DMS53 (cell line): ENCODE measurements at regions not wholly inside any gene's neighbourhood (a gene's known extent, or its start where the extent isn't known, plus 50 kb on each side); places are given as distances from the start of the nearest gene placed in this dataset.
A peak's percentile ranks its signal among the peaks of the same experiment; 100 is the strongest.

ENCODE experiments used
- DNase-seq: peaks from one replicate; lab custom pipeline; 2025; lab: John Stamatoyannopoulos, UW

GRCh38 chr6:19465256-19465655 lies 371.9 kb upstream of the ID4 start:
- peak; percentile 68 for DNase-seq

GRCh38 chr6:19465760-19466159 lies 371.4 kb upstream of the ID4 start:
- DNase-seq: no peak

- DNase-seq: no peak
Measured at GRCh38 chr6:19470333-19470732, 366.8 kb upstream of the ID4 start.

GRCh38 chr6:19472153-19472552 lies 365.0 kb upstream of the ID4 start:
- DNase-seq: no peak

- peak; percentile 66 for DNase-seq
Measured at GRCh38 chr6:19472850-19473249, 364.3 kb upstream of the ID4 start.

GRCh38 chr6:19477563-19477962 lies 359.6 kb upstream of the ID4 start:
- DNase-seq: no peak

GRCh38 chr6:19478273-19478672 lies 358.9 kb upstream of the ID4 start:
- DNase-seq: no peak

GRCh38 chr6:19478992-19479391 lies 358.2 kb upstream of the ID4 start:
- no peak for DNase-seq

GRCh38 chr6:19479551-19479950 lies 357.6 kb upstream of the ID4 start:
- DNase-seq: no peak

DNA sequence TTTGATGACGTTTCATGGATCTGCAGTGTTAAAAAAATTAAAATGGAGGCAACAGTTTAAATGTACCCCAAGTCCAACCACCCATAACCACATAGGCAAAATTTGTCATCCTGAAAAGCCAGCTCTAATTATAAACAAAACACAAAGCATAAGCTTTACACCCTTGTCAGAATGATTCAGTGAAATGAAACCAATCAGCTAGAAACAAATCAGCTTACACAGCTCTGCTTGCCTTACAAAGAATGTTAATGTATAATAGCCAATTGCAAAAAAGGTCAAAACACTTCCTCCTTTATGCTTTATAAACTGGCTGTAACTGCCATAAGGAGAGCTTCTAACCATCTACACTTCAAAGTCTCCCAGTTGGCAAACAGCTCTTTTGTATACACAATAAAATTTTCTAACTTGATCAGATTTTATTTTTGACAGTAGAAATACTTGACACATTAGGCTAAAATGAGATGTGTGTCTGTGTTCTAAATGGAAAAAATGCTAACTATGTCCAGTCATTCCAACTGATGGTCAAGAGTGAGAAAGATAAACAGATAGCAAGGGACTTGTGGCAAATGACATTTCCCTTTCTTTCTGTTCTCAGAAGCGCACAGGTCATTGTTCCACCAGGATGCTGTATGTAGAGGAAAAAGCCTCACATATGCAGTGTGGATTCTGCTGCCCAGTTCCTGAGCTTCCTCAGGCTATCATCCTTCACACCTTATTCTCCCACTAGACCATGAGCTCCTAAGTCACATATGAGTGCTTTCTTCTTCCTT lies 344.3 kb upstream of the ID4 start:
- peak; percentile 47 for DNase-seq

DNA sequence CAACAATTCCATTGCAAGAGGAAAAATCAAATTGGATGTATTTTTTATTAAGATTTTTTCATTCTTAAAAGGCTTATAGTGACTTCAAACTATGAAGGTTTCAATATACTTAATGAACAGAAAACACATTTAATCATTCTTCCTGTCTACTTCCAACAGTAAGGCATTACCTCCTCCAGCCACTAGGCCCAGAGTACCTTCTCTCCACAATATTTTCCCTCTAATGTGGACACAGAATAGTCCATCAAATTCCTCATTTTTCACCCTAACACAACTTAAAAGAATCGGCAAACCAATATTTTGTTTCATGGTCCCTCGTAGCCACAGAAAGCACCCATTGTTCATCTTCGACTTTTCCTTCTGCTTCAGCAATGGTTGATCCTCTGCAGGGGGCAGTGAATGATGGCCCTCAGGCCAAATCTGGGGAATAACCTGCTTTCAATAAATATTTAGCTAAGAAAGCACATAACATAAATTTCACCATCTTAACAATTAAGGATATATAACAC lies 335.4 kb upstream of the ID4 start:
- DNase-seq: peak; percentile 19

DNA sequence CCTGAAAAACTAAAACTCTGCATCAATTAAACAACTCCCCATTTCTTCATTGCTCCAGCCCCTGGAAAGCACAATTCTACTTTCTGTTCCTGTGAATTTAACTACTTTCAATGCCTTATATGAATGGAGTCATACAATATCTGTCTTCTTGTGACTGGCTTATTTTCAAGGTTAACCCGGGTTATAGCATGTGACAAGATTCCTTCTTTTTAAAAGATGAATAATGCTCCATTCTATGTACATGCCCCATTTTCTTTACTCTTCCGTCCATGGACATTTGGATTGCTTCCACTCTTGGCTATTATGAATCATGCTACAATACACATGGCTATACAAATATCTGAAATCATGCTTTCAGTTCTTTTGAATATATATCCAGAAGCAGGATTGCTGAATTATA lies 334.9 kb upstream of the ID4 start:
- peak; percentile 45 for DNase-seq

GRCh38 chr6:19515939-19516338 lies 321.2 kb upstream of the ID4 start:
- no peak for DNase-seq

DNA sequence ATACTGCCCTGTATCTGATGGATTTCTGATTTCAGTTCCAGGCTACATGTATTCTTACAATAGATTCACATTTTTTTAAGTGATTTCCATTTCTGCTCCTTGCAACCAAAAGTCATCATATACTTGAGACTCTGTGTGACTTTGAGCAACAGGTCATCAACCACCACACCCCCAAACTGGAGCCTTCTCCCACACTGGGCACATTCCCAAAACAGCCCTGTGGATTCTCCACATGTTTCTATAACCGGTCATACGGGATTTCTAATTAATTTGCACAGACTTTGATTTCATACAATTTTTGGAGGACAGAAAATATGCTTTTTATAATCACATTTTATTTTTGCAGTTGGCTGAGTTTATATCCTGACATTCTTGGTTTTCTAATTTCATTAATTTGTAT lies 317.2 kb upstream of the ID4 start:
- DNase-seq: no peak

DNA sequence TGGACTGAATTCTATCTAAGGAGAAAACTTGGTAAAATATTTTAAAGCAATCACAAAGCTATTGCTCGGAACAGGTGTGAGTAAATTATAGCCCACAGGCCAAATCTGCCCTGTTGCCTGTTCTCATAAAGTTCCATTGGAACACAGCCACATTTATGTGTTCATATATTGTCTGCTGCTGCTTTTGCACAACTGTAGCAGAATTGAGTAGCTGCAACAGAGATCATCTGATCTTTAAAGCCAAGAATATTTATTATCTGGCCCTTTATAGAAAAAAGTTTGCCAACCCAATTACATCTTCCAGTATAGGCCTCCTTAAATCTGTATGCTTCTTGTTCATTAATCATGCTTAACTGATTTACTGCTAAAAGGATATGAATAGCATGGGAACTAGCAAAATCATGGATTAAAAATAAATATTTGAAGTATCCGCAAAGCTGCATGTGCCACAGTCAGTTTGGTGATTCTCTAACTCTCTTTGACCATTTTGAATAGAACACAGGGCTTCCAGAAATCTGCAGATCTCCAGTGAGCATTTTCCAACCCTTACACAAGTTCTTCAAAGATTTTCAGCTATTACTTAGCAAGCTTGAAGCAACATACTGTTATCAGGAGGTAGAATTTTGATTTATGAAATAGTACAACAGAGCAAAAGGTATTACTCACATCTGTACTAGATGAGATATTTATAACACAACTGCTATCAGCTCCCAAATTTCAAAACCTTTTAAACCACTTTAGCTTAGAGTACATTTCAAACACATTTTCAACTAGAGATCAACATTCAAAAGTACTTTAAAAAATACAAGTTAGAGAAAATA lies 312.6 kb upstream of the ID4 start:
- no peak for DNase-seq

DNA sequence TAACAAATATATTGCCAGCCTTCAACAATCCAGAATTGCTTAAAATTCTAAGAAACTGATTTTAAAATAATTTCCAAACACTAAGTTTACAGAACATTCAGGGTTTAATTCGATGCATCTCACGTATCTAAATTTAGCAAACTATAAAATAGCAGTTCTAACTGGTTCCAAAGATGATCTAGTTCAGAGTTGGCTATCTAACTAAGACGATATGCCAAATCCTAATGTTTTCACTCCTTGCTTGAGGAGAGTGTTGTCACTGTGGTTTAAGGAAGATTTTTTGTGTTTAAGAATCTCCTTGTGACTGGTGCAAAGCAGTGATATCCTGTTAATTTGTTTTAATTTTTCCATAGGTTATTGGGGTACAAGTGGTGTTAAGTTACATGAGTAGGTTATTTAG lies 311.5 kb upstream of the ID4 start:
- DNase-seq: no peak

DNA sequence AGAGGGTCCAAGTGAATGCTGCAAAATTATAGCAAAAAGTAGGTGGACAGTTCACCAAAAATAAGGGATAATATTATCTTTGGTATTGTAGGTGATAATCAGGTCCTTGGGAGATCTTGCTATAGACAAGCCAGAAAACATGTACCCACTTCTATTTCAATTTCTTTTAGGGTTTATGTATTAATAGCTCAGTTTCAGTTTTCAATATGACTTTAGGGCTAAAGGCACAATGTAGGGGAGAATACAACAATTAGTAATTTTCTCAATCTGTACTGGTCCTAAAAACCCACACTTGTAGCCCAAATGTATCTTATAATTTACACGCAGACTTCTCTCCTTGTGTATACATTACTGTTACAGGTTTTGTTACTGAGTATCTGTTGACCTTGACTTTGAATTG lies 307.0 kb upstream of the ID4 start:
- no peak for DNase-seq

- DNase-seq: peak; percentile 37
Measured at GRCh38 chr6:19535351-19535750, 301.8 kb upstream of the ID4 start.

DNA sequence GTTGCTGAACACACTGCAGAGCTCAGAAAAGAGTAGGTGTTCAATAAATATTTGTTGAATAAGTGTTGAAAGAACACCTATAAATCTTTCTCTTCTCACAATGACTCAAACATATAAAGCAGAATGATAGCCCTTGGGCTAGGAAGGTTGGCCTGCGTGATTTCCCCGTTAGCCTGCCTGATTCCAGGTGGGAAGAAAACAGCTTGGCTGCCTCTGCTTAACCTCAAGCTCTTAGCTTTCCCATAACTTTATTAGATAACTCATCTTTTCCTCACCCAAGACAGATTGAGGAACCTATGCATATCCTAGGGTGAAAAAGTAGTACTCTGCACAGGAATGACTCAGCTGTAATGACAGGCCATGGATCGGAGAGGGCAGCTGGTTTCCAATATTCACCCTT lies 300.3 kb upstream of the ID4 start:
- DNase-seq: peak; percentile 41

DNA sequence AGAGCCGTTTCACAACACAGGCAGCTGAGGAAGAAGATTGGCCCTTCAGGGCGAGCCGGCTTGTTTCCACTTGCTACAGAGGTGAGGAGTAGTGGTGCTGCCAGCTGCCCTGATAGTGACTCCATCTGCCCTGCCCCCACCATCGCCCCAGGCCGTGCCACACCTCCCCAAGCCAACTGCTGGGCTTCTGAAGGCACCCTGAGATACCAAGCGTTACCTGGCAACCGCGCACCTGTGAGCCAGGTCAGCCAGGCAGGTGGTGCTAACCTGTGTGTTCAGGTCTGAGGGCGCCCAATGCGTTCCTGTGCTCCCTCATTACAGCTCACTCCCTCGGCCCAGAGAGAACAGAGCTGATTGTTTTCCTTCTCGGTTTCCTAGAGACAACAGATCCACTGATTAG lies 299.1 kb upstream of the ID4 start:
- DNase-seq: peak; percentile 99

GRCh38 chr6:19547507-19547906 lies 289.7 kb upstream of the ID4 start:
- DNase-seq: no peak

GRCh38 chr6:19549109-19549508 lies 288.1 kb upstream of the ID4 start:
- DNase-seq: peak; percentile 9

DNA sequence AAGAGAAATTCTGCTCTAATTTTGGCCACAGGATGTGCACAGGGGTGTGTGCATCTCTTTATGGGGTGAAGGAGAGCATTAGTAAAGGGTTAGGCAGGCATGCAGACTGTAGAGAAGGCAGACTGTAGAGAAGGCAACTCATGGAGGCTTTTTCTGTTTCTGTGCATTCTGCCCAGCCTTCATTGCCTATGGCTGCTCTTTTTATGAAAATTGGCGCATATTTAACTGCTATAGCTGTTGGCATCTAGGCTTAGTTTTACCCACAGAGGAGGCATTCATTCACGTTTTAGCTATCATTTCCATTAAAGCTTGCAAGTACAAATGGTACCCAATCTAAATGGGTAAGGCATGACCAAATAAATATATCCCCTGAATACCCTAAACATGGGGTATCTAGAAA lies 286.8 kb upstream of the ID4 start:
- no peak for DNase-seq
